ENCODE measurements at regions not wholly inside any gene's neighbourhood (a gene's known extent, or its start where the extent isn't known, plus 50 kb on each side); places are given as distances from the start of the nearest gene placed in this dataset.

DNA sequence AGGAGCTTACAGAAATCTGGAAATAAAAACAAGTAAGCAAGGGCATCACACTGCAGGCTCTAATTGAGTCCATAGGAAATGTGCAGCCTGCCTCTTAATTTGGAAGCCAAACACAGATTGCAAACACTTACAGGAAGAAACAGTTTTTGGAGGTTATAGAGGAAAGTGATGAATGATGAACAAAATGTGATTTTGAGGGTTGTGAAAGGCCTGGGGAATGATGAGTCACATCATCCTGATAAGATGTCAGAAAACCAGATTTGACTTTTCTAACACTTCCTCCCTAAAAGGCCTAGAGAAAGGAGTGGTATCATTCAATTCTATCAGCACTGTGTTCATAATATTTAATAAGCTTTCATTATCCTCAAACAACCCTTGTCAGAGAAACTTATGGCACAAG lies 96.6 kb upstream of the POU2AF2 start:
- Histone ChIP-seq H3K4me2 (no peak overlapping the region), H3K27ac (no peak overlapping the region), H3K27me3 (no peaks in the 10 kb centered on the region)

DNA sequence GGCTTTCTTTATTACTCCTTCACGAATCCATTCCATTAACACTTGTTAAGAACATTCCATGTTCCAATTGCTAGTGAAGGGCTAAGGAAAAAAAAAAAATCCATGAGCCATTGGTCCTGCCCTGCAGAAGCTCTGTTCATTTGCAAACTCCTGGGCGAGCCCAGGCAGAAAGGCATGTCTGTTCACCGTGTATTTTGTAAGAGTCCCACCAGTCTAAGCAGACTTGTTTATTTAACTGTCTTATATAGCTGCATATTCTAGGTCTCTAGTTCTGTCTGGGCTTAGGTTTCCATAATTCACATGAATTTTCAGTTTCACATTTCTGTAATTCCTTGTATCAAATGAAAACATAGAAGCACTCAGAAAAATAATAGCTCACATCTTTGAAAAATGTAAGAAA lies 97.4 kb upstream of the POU2AF2 start:
- no peaks in the 10 kb centered on the region for H3K4me1 ChIP-seq

More for the DNA sequence above, 96.6 kb upstream of the POU2AF2 start:
- Histone ChIP-seq H4K20me1 (no peaks in the 10 kb centered on the region), H3K4me3 (no peak overlapping the region), H3K9ac (no peak overlapping the region), H3K36me3 (no peaks in the 10 kb centered on the region), H3K4me1 (no peaks in the 10 kb centered on the region), H3K9me3 (no peaks in the 10 kb centered on the region)
- TF ChIP-seq Cebpa-rat (IDR thresholded peaks at IDR 0.05), result no peak

GRCh38 chr11:111137846-111138245 lies 107.7 kb upstream of the POU2AF2 start:
- Histone ChIP-seq H3K27me3 (no peaks in the 10 kb centered on the region), H3K4me2 (no peak overlapping the region), H3K27ac (no peak overlapping the region), H4K20me1 (no peaks in the 10 kb centered on the region), H3K9me3 (no peaks in the 10 kb centered on the region), H3K36me3 (no peaks in the 10 kb centered on the region), H3K4me3 (no peak overlapping the region), H3K4me1 (no peaks in the 10 kb centered on the region), H3K9ac (no peak overlapping the region)
- no peak for TF ChIP-seq Cebpa-rat (IDR thresholded peaks at IDR 0.05)

More for the DNA sequence above, 97.4 kb upstream of the POU2AF2 start:
- H3K9ac ChIP-seq, result no peak overlapping the region
- no peaks in the 10 kb centered on the region for H3K9me3 ChIP-seq
- no peaks in the 10 kb centered on the region for H4K20me1 ChIP-seq
- H3K36me3 ChIP-seq, result no peaks in the 10 kb centered on the region
- H3K27me3 ChIP-seq, result no peaks in the 10 kb centered on the region
- TF ChIP-seq Cebpa-rat (IDR thresholded peaks at IDR 0.05), result no peak
- no peak overlapping the region for H3K27ac ChIP-seq
- no peak overlapping the region for H3K4me2 ChIP-seq
- no peak overlapping the region for H3K4me3 ChIP-seq

GRCh38 chr11:111135778-111136570 lies 109.6 kb upstream of the POU2AF2 start:
- Histone ChIP-seq H3K9ac (no peak overlapping the region), H3K36me3 (no peaks in the 10 kb centered on the region), H3K27ac (no peak overlapping the region), H4K20me1 (no peaks in the 10 kb centered on the region), H3K4me1 (no peaks in the 10 kb centered on the region), H3K9me3 (no peaks in the 10 kb centered on the region), H3K4me2 (no peak overlapping the region), H3K4me3 (no peak overlapping the region), H3K27me3 (no peaks in the 10 kb centered on the region)
- TF ChIP-seq Cebpa-rat (IDR thresholded peaks at IDR 0.05), result no peak

DNA sequence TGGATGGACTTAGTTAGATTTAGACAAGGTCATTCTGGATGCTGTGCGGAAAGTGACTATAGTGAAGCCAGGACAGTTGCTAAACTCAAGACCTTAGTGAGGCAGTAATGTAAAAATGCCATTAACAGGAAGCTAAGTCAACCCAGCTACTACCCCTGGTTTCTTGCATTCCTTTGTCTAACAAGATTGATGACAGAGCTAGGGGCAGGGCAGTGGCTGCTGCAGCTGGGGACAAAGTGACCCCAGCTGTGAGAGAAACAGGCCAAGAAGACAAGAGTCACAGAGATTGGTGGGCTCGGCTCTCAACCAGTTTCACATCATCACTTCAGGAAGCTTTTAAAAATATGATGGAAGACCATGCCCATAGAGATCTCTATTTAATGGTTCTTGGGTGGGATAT lies 110.4 kb upstream of the POU2AF2 start:
- no peaks in the 10 kb centered on the region for H3K4me1 ChIP-seq
- H3K27ac ChIP-seq, result no peak overlapping the region
- H3K36me3 ChIP-seq, result no peaks in the 10 kb centered on the region
- H3K4me3 ChIP-seq, result no peak overlapping the region
- H3K4me2 ChIP-seq, result no peak overlapping the region
- H3K9ac ChIP-seq, result no peak overlapping the region
- no peak for TF ChIP-seq Cebpa-rat (IDR thresholded peaks at IDR 0.05)
- no peaks in the 10 kb centered on the region for H4K20me1 ChIP-seq
- no peaks in the 10 kb centered on the region for H3K9me3 ChIP-seq
- H3K27me3 ChIP-seq, result no peaks in the 10 kb centered on the region

DNA sequence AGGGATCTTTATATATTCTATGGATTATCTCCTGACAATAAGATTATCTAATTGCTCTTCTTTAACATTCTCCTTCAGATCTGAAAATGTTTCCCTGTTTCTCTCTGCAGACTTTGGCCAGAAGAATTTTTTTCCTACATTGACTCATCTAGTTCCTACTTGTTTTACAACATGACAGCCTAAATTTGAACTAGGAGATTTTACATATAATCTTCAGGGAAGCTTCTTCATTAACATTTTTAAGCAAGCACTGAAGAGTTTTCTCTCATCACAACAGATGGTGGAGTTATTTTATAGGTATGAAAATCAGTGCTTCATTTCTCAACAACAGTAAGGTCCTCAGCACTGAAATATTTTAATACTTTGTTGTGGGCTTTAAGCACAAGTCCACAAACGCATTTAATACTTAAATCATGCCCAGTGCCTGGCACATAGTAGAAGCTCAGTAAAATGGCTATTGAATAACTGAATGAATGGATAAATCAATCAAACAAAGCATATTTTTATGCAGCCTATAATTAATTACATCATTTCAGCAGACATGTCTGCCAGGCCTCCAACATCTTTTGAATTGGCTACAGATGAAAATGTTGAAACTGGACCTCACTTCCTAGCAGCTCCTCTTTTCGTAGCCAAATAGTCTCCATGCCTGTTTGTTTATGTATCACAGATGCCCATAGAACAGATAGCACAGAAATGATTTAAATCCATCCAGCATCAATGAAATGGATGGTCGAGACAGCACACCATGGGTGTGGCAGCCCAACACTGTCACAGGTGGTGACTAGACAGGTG lies 117.3 kb upstream of the POU2AF2 start:
- Histone ChIP-seq H3K27ac (no peak overlapping the region), H3K36me3 (no peaks in the 10 kb centered on the region), H3K9me3 (no peaks in the 10 kb centered on the region), H3K4me1 (no peaks in the 10 kb centered on the region), H3K4me3 (no peak overlapping the region), H3K9ac (no peak overlapping the region), H3K27me3 (no peaks in the 10 kb centered on the region), H4K20me1 (no peaks in the 10 kb centered on the region), H3K4me2 (no peak overlapping the region)
- no peak for TF ChIP-seq Cebpa-rat (IDR thresholded peaks at IDR 0.05)

DNA sequence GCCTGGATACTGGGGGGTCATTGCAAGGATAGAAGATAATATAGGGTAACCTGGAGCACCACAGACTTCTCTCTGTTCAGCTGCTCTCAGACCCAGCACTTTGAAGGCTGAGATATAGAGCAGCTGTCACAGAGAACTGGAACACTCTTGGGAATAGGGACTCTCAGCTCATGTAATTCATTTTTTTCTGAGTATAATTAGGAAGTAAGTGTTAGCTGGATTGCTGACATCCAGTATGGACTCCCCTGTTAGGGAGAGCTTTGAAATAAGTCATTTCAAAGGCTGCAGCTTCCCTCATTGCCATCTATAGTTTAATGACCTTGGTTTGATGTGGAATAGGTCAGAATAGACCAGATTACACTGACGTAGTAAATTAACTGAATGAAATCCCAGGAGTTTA lies 120.8 kb upstream of the POU2AF2 start:
- Histone ChIP-seq H3K27ac (no peak overlapping the region), H3K9ac (no peak overlapping the region), H3K4me3 (no peak overlapping the region), H3K9me3 (no peaks in the 10 kb centered on the region), H3K36me3 (no peaks in the 10 kb centered on the region), H3K27me3 (no peaks in the 10 kb centered on the region), H4K20me1 (no peaks in the 10 kb centered on the region), H3K4me1 (no peaks in the 10 kb centered on the region), H3K4me2 (no peak overlapping the region)
- TF ChIP-seq Cebpa-rat (IDR thresholded peaks at IDR 0.05), result no peak

- TF ChIP-seq Cebpa-rat (IDR thresholded peaks at IDR 0.05), result no peak
- Histone ChIP-seq H3K27me3 (no peaks in the 10 kb centered on the region), H4K20me1 (no peaks in the 10 kb centered on the region), H3K9me3 (no peaks in the 10 kb centered on the region), H3K4me3 (no peak overlapping the region), H3K27ac (no peak overlapping the region), H3K4me2 (no peak overlapping the region), H3K9ac (no peak overlapping the region), H3K4me1 (no peaks in the 10 kb centered on the region), H3K36me3 (no peaks in the 10 kb centered on the region)
Observed at GRCh38 chr11:111123463-111124398, 121.8 kb upstream of the POU2AF2 start.

GRCh38 chr11:111120696-111121302 lies 124.7 kb upstream of the POU2AF2 start:
- no peak overlapping the region for H3K4me3 ChIP-seq
- no peak overlapping the region for H3K4me2 ChIP-seq
- H3K9ac ChIP-seq, result no peak overlapping the region
- no peak overlapping the region for H3K27ac ChIP-seq
- no peaks in the 10 kb centered on the region for H3K27me3 ChIP-seq
- H3K36me3 ChIP-seq, result no peaks in the 10 kb centered on the region
- TF ChIP-seq Cebpa-rat (IDR thresholded peaks at IDR 0.05), result no peak
- H3K4me1 ChIP-seq, result no peaks in the 10 kb centered on the region; the same call in 1 of the 2 replicates
- H4K20me1 ChIP-seq, result no peaks in the 10 kb centered on the region
- no peaks in the 10 kb centered on the region for H3K9me3 ChIP-seq
